GM12878 (cell line): ENCODE measurements at regions not wholly inside any gene's neighbourhood (a gene's known extent, or its start where the extent isn't known, plus 50 kb on each side); places are given as distances from the start of the nearest gene placed in this dataset.

Experiments
- ATAC-seq: fragments of 200-7000 bp; cut with Tn5 transposase; 3 replicates; pipeline ENCODE4 v1.9.1; 2020; ENCODE audit warnings: mild to moderate bottlenecking, moderate library complexity
- BruUV-seq: library from RNA; stranded (reverse); fragments of 400-500 nt; replicated peaks from 2 replicates; lab custom pipeline; 2021; lab: Mats Ljungman, UMichigan
- CTCF ChIA-PET: fragments of 300-600 bp; sonication (Branson Sonifier 250); formaldehyde crosslinking; extraction: SDS; loops from one replicate; lab custom pipeline; 2021; ENCODE audit warnings: inconsistent platforms; lab: Yijun Ruan, JAX
- POLR2A ChIA-PET: fragments of 350-600 bp; formaldehyde crosslinking; extraction: SDS; loops from one replicate; lab custom pipeline; 2021; ENCODE audit warnings: inconsistent platforms; lab: Charles Lee
- RAD21 ChIA-PET: fragments of 300-600 bp; sonication (Branson Sonifier 250); formaldehyde crosslinking; loops from one replicate; lab custom pipeline; 2023; ENCODE audit warnings: antibody characterized with exemption; ENCODE audit not compliant: unreplicated experiment; lab: Charles Lee
- SMC1A ChIA-PET: fragments of 300-600 bp; sonication (Branson Sonifier 250); formaldehyde crosslinking; loops from one replicate; lab custom pipeline; 2023; ENCODE audit not compliant: unreplicated experiment, uncharacterized antibody; lab: Charles Lee
- DNase-seq: peaks from one replicate; pipeline ENCODE4 v3.0.0-alpha.2; 2011; ENCODE audit warnings: low read depth, low spot score
- FAIRE-seq: peaks from 3 replicates; lab custom pipeline; 2011; peaks lifted over from hg19 to GRCh38; lab: Jason Lieb, UNC
- H2AFZ ChIP-seq: 2 replicates; pipeline ENCODE4 v1.6.0; 2011; ENCODE audit warnings: low read depth, low read length, control low read depth; ENCODE audit not compliant: control insufficient read depth
- H3K27ac ChIP-seq: 2 replicates; pipeline ENCODE4 v1.5.1; 2011; ENCODE audit warnings: control low read depth; ENCODE audit not compliant: control insufficient read depth, insufficient read depth
- H3K27me3 ChIP-seq, 2 experiments: replicated peaks in 1 of 2; 2 replicates each; pipeline versions ENCODE4 v1.6.0 to v1.6.1; 2011; ENCODE audit warnings: low read length in 1 of 2; ENCODE audit not compliant: control insufficient read depth in 2 of 2, insufficient read depth in 2 of 2
- H3K36me3 ChIP-seq, 2 experiments: 2 replicates each; pipeline ENCODE4 v1.5.1; 2011; ENCODE audit warnings: low read length in 1 of 2; ENCODE audit not compliant: control insufficient read depth in 2 of 2, insufficient read depth in 2 of 2
- H3K4me1 ChIP-seq: 2 replicates; pipeline ENCODE4 v1.6.1; 2011; ENCODE audit warnings: mild to moderate bottlenecking, low read length, moderate library complexity, mixed read lengths; ENCODE audit not compliant: control insufficient read depth, insufficient read depth
- H3K4me2 ChIP-seq: 2 replicates; pipeline ENCODE4 v1.6.0; 2011; ENCODE audit warnings: control low read depth; ENCODE audit not compliant: control insufficient read depth, insufficient read depth
- H3K4me3 ChIP-seq: fragments of 200-600 bp; sonication (generic); 2 replicates; pipeline ENCODE4 v1.5.1; 2016
- H3K79me2 ChIP-seq: 2 replicates; pipeline ENCODE4 v1.6.0; 2011; ENCODE audit warnings: low read length; ENCODE audit not compliant: control insufficient read depth, insufficient read depth
- H3K9ac ChIP-seq: 2 replicates; pipeline ENCODE4 v1.8.0; 2011; ENCODE audit warnings: low read length, control low read depth, mixed read lengths; ENCODE audit not compliant: control insufficient read depth, insufficient read depth
- H3K9me3 ChIP-seq: replicated peaks from 3 replicates; pipeline ENCODE4 v1.5.1; 2011; ENCODE audit warnings: mild to moderate bottlenecking, low read length; ENCODE audit not compliant: control insufficient read depth, insufficient read depth
- H4K20me1 ChIP-seq: 2 replicates; pipeline ENCODE4 v1.6.0; 2011; ENCODE audit not compliant: control insufficient read depth, insufficient read depth
- BMI1 ChIP-seq: fragments of 450-650 bp; IDR thresholded peaks from 2 replicates; pipeline ENCODE4 v1.6.1; 2016; ENCODE audit warnings: mild to moderate bottlenecking, moderate library complexity, borderline replicate concordance
- CBX5 ChIP-seq: sonication (generic); IDR thresholded peaks from 2 replicates; pipeline ENCODE4 v1.6.1; 2016; ENCODE audit warnings: low read depth, moderate library complexity, mild to moderate bottlenecking, inconsistent platforms
- CHD2 ChIP-seq: IDR thresholded peaks from 2 replicates; pipeline ENCODE4 v1.6.1; 2011; ENCODE audit warnings: low read depth, low read length, improper control_type of control experiment, borderline replicate concordance
- CREB1 ChIP-seq: IDR thresholded peaks from 2 replicates; pipeline ENCODE4 v1.6.1; 2012; ENCODE audit warnings: low read depth, mild to moderate bottlenecking, inconsistent platforms
- MYB ChIP-seq: fragments of 150-350 bp; IDR thresholded peaks from 2 replicates; pipeline ENCODE4 v1.6.1; 2014; ENCODE audit warnings: mild to moderate bottlenecking, low read depth, low read length, borderline replicate concordance
- NFYB ChIP-seq: IDR thresholded peaks from 2 replicates; pipeline ENCODE4 v1.6.1; 2011; ENCODE audit warnings: low read depth, mild to moderate bottlenecking, low read length, improper control_type of control experiment, moderate library complexity; ENCODE audit not compliant: insufficient read depth
- NR2F1 ChIP-seq: fragments of 450-650 bp; conservative IDR thresholded peaks from 2 replicates; pipeline ENCODE4 v1.6.1; 2017; ENCODE audit warnings: mild to moderate bottlenecking
- POLR2A ChIP-seq: IDR thresholded peaks from 2 replicates; pipeline ENCODE4 v1.6.1; 2011; ENCODE audit warnings: low read depth, mild to moderate bottlenecking, low read length
- RBBP5 ChIP-seq: fragments of 200-600 bp; sonication (generic); conservative IDR thresholded peaks from 2 replicates; pipeline ENCODE4 v1.6.1; 2016
- RCOR1 ChIP-seq: conservative IDR thresholded peaks from 2 replicates; pipeline ENCODE4 v1.6.1; 2012; ENCODE audit warnings: low read depth, low read length, improper control_type of control experiment
- RUNX3 ChIP-seq: IDR thresholded peaks from 2 replicates; pipeline ENCODE4 v1.6.1; 2012; ENCODE audit warnings: low read length, inconsistent platforms
- SMAD1 ChIP-seq: fragments of 450-650 bp; IDR thresholded peaks from 2 replicates; pipeline ENCODE4 v1.6.1; 2018; ENCODE audit warnings: mild to moderate bottlenecking, low read depth; ENCODE audit not compliant: partially characterized antibody
- SMARCA5 ChIP-seq: fragments of 450-650 bp; IDR thresholded peaks from 2 replicates; pipeline ENCODE4 v1.6.1; 2017; ENCODE audit warnings: mild to moderate bottlenecking
- SPI1 ChIP-seq: IDR thresholded peaks from 2 replicates; pipeline ENCODE4 v1.6.1; 2011; ENCODE audit warnings: low read depth, mild to moderate bottlenecking, low read length, moderate library complexity, borderline replicate concordance; ENCODE audit not compliant: insufficient read depth
- TBL1XR1 ChIP-seq: IDR thresholded peaks from 2 replicates; pipeline ENCODE4 v1.6.1; 2012; ENCODE audit warnings: low read depth, low read length, improper control_type of control experiment
- ZBED1 ChIP-seq: IDR thresholded peaks from 2 replicates; pipeline ENCODE4 v1.6.1; 2016; ENCODE audit warnings: borderline replicate concordance
- ZNF622 ChIP-seq: fragments of 450-650 bp; IDR thresholded peaks from 2 replicates; pipeline ENCODE4 v1.6.1; 2017; ENCODE audit warnings: mild to moderate bottlenecking, inconsistent platforms
- WGBS: methylation state at CpG from one replicate; pipeline ENCODE4 v1.1.6; 2016; ENCODE audit warnings: low lambda C conversion rate; ENCODE audit not compliant: insufficient replicate concordance, insufficient coverage; ENCODE audit errors: missing lambda C conversion rate; 5-methylcytosine and 5-hydroxymethylcytosine counted together
- in situ Hi-C: fragments of 300-500 bp; cut with MboI; formaldehyde crosslinking; loops from 9 replicates; pipeline ENCODE4 v1.14.3; 2018; ENCODE audit warnings: mixed read lengths
- intact Hi-C: fragments of 100-400 bp; cut with micrococcal nuclease; formaldehyde crosslinking; loops from one replicate; pipeline ENCODE4 v1.14.2; 2022; ENCODE audit not compliant: unreplicated experiment
- TF ChIP-seq, protein P1 (sequence below): fragments of 450-650 bp; formaldehyde crosslinking; IDR thresholded peaks from 2 replicates; pipeline ENCODE4 v1.5.0; 2022; ENCODE audit warnings: mild to moderate bottlenecking, missing genetic modification characterization
- TF ChIP-seq, protein P2 (sequence below): fragments of 450-650 bp; IDR thresholded peaks from 2 replicates; pipeline ENCODE4 v1.6.1; 2017; ENCODE audit warnings: low read depth, mild to moderate bottlenecking, moderate library complexity
- TF ChIP-seq, protein P3 (sequence below): fragments of 450-650 bp; IDR thresholded peaks from 2 replicates; pipeline ENCODE4 v1.6.1; 2016; ENCODE audit warnings: mild to moderate bottlenecking

DNA sequence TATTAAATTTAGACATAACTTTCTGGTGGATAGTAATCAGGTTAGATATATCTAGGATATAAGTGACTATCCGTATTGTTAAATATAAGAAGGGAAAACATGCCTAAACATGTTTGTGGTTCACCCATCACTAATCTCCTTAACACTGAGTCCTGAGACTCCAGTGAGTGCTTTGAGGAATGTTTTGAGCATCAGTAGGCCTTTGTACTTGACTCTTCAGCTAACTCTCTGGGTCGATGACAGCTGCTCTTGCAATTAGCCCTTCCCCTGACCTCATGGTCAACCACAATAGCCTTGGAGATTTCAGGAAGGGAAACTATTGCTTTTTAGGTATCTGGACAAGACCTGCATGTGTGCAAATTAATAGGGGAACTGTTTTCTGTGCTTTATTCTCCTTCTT is 716.8 kb downstream of the EPHA4 start (continued):
- TF ChIP-seq, protein P1, sequence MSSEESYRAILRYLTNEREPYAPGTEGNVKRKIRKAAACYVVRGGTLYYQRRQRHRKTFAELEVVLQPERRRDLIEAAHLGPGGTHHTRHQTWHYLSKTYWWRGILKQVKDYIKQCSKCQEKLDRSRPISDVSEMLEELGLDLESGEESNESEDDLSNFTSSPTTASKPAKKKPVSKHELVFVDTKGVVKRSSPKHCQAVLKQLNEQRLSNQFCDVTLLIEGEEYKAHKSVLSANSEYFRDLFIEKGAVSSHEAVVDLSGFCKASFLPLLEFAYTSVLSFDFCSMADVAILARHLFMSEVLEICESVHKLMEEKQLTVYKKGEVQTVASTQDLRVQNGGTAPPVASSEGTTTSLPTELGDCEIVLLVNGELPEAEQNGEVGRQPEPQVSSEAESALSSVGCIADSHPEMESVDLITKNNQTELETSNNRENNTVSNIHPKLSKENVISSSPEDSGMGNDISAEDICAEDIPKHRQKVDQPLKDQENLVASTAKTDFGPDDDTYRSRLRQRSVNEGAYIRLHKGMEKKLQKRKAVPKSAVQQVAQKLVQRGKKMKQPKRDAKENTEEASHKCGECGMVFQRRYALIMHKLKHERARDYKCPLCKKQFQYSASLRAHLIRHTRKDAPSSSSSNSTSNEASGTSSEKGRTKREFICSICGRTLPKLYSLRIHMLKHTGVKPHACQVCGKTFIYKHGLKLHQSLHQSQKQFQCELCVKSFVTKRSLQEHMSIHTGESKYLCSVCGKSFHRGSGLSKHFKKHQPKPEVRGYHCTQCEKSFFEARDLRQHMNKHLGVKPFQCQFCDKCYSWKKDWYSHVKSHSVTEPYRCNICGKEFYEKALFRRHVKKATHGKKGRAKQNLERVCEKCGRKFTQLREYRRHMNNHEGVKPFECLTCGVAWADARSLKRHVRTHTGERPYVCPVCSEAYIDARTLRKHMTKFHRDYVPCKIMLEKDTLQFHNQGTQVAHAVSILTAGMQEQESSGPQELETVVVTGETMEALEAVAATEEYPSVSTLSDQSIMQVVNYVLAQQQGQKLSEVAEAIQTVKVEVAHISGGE = no peak
- TF ChIP-seq POLR2A (no peak), ZBED1 (no peak), SMAD1 (no peak), MYB (no peak)

DNA sequence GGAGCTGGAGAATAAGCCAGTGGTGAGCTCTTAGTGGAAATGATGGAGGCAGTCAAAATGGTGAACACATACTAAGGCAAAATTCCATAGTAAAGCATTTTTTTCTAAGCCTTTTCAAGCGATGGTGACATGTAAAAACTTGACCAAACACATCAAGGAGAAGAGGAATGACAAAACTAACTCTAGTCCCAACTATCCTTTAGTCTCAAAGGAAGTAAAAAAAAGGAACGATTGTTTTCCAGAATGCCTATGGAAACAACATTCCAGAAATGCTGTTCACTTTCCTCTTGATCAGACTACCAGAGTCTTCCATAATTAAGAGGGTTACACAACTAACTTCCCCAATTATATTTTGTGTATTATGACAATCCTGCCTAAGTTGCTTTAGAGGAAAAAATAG is 715.6 kb downstream of the EPHA4 start:
- no peak for ATAC-seq
- intact Hi-C loops = no loop called here
- RAD21 ChIA-PET = interaction anchor here (0.6 kb wide), 1 partner anchor 8 kb away, joined by 3 read pairs; no protein-coding TSS in a partner anchor
- no peak for DNase-seq
- SMC1A ChIA-PET = interaction anchor here (1.1 kb wide), 1 partner anchor 26 kb away, joined by 4 read pairs; no protein-coding TSS in a partner anchor
- Histone ChIP-seq H3K9me3 (no peaks in the 10 kb centered on the region), H3K36me3 (no peaks in the 10 kb centered on the region), H3K27ac (no peak overlapping the region), H3K27me3 (no peaks in the 10 kb centered on the region), H3K4me1 (no peaks in the 10 kb centered on the region), H2AFZ (no peak overlapping the region), H4K20me1 (no peaks in the 10 kb centered on the region), H3K79me2 (no peaks in the 10 kb centered on the region), H3K9ac (no peak overlapping the region), H3K4me3 (no peak overlapping the region), H3K4me2 (no peak overlapping the region)
- POLR2A ChIA-PET = interaction anchor here (0.5 kb wide), 1 partner anchor 24 kb away, joined by 4 read pairs; no protein-coding TSS in a partner anchor
- in situ Hi-C loops = no loop called here
- CTCF ChIA-PET = no interaction called here
- WGBS = 8% methylated on average over 2 of the region's 2 CpGs
- no TSS peak for BruUV-seq
- no peak for FAIRE-seq
- no peak for TF ChIP-seq RCOR1
- TF ChIP-seq CBX5 = no peak
- TF ChIP-seq, protein P2, sequence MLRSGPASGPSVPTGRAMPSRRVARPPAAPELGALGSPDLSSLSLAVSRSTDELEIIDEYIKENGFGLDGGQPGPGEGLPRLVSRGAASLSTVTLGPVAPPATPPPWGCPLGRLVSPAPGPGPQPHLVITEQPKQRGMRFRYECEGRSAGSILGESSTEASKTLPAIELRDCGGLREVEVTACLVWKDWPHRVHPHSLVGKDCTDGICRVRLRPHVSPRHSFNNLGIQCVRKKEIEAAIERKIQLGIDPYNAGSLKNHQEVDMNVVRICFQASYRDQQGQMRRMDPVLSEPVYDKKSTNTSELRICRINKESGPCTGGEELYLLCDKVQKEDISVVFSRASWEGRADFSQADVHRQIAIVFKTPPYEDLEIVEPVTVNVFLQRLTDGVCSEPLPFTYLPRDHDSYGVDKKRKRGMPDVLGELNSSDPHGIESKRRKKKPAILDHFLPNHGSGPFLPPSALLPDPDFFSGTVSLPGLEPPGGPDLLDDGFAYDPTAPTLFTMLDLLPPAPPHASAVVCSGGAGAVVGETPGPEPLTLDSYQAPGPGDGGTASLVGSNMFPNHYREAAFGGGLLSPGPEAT = no peak
- TF ChIP-seq SMARCA5 = no peak
- no peak for TF ChIP-seq NFYB
- no peak for TF ChIP-seq TBL1XR1
- TF ChIP-seq CREB1 = no peak
- TF ChIP-seq CHD2 = no peak
- no peak for TF ChIP-seq ZNF622
- TF ChIP-seq SPI1 = no peak
- TF ChIP-seq NR2F1 = no peak
- TF ChIP-seq ZBED1 = no peak
- TF ChIP-seq RBBP5 = no peak
- TF ChIP-seq, protein P3, sequence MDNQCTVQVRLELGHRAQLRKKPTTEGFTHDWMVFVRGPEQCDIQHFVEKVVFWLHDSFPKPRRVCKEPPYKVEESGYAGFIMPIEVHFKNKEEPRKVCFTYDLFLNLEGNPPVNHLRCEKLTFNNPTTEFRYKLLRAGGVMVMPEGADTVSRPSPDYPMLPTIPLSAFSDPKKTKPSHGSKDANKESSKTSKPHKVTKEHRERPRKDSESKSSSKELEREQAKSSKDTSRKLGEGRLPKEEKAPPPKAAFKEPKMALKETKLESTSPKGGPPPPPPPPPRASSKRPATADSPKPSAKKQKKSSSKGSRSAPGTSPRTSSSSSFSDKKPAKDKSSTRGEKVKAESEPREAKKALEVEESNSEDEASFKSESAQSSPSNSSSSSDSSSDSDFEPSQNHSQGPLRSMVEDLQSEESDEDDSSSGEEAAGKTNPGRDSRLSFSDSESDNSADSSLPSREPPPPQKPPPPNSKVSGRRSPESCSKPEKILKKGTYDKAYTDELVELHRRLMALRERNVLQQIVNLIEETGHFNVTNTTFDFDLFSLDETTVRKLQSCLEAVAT = no peak
- TF ChIP-seq RUNX3 = no peak
- no peak for TF ChIP-seq BMI1
